ENCODE measurements at regions not wholly inside any gene's neighbourhood (a gene's known extent, or its start where the extent isn't known, plus 50 kb on each side); places are given as distances from the start of the nearest gene placed in this dataset.

DNA sequence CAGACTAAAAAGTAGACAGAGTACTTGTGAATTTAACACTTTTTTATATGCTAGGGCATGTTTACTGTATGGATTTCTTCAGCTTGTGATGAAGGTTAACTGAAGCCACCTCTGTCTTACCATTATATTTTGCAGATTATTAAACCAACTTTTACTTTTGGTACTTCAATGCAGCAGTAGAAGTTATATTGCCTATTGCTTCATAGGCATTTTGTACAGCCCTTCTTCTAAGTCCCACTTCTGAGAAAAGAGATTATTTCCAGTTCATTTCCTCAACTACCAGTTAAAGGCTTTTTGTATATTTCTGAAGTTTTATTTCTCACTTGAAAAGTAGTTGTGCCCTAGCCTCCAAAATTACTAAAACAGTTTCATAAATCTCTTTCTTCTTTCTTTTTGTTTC lies 151.7 kb upstream of the FOXN2 start:
- no peak for TF ChIP-seq ZBTB10 (CRISPR knock-in tag; IDR thresholded peaks at IDR 0.05; ENCODE audit: borderline replicate concordance)
- TF ChIP-seq POLR2AphosphoS5 (IDR thresholded peaks at IDR 0.05; ENCODE audit: low read depth, low read length): no peak
- no peak for TF ChIP-seq IRF9 (CRISPR knock-in tag; IDR thresholded peaks at IDR 0.05; ENCODE audit: borderline replicate concordance)
- TF ChIP-seq ZNF552 (CRISPR knock-in tag; IDR thresholded peaks at IDR 0.05; ENCODE audit: borderline replicate concordance): no peak
- no peak for TF ChIP-seq ZNF275 (CRISPR knock-in tag; IDR thresholded peaks at IDR 0.05; ENCODE audit: borderline replicate concordance)
- TF ChIP-seq RFX5 (IDR thresholded peaks at IDR 0.05; ENCODE audit: low read depth, low read length): no peak
- no peak for TF ChIP-seq ATF2 (CRISPR knock-in tag; IDR thresholded peaks at IDR 0.05)
- TF ChIP-seq ZSCAN29 (CRISPR knock-in tag; conservative IDR thresholded peaks at IDR 0.05): no peak
- TF ChIP-seq PATZ1 (CRISPR knock-in tag; IDR thresholded peaks at IDR 0.05): no peak
- TF ChIP-seq NPAS2 (CRISPR knock-in tag; IDR thresholded peaks at IDR 0.05; ENCODE audit: borderline replicate concordance): no peak
- no peak for TF ChIP-seq ZNF567 (CRISPR knock-in tag; IDR thresholded peaks at IDR 0.05; ENCODE audit: borderline replicate concordance)
- no peak for TF ChIP-seq NFYB (CRISPR knock-in tag; IDR thresholded peaks at IDR 0.05)
- TF ChIP-seq ATF7 (IDR thresholded peaks at IDR 0.05): no peak
- no peak for TF ChIP-seq ATF7 (CRISPR knock-in tag; IDR thresholded peaks at IDR 0.05)
